H1 (cell line): ENCODE measurements at regions not wholly inside any gene's neighbourhood (a gene's known extent, or its start where the extent isn't known, plus 50 kb on each side); places are given as distances from the start of the nearest gene placed in this dataset.

Experiments
- CTCF ChIA-PET: fragments of 300-600 bp; sonication (Branson Sonifier 250); formaldehyde crosslinking; loops from one replicate; lab custom pipeline; 2021; ENCODE audit not compliant: partially characterized antibody; lab: Charles Lee
- POLR2A ChIA-PET: fragments of 300-600 bp; sonication (Branson Sonifier 250); formaldehyde crosslinking; loops from one replicate; lab custom pipeline; 2021; ENCODE audit warnings: inconsistent platforms; ENCODE audit not compliant: partially characterized antibody; lab: Charles Lee
- DNase-seq, 2 experiments: peaks; one replicate each; pipeline versions ENCODE4 v3.0.0 to v3.0.0-alpha.2; 2010 to 2022; ENCODE audit warnings: low spot score in 2 of 2, low read depth in 1 of 2, mixed read lengths in 1 of 2
- FAIRE-seq: peaks from 2 replicates; lab custom pipeline; 2011; peaks lifted over from hg19 to GRCh38; lab: Jason Lieb, UNC
- H2AFZ ChIP-seq: 2 replicates; pipeline ENCODE4 v1.8.1; 2012; ENCODE audit warnings: low read length, inconsistent platforms
- H2AK5ac ChIP-seq: 2 replicates; pipeline ENCODE4 v1.6.1; 2013; ENCODE audit warnings: low read depth, low read length
- H2BK120ac ChIP-seq: replicated peaks from 2 replicates; pipeline ENCODE3; 2013; ENCODE audit warnings: low read depth, low read length, inconsistent platforms
- H2BK12ac ChIP-seq: 2 replicates; pipeline ENCODE4 v1.6.1; 2013; ENCODE audit warnings: low read depth, low read length
- H2BK15ac ChIP-seq: 2 replicates; pipeline ENCODE4 v1.6.1; 2013; ENCODE audit warnings: low read length
- H2BK20ac ChIP-seq: 2 replicates; pipeline ENCODE4 v1.6.1; 2013; ENCODE audit warnings: low read length
- H2BK5ac ChIP-seq: 2 replicates; pipeline ENCODE4 v1.6.1; 2013; ENCODE audit warnings: low read depth, low read length
- H3K14ac ChIP-seq: 2 replicates; pipeline ENCODE4 v1.6.1; 2013; ENCODE audit warnings: inconsistent platforms; ENCODE audit not compliant: insufficient read length
- H3K18ac ChIP-seq: 2 replicates; pipeline ENCODE4 v1.6.1; 2013; ENCODE audit warnings: low read length; ENCODE audit errors: extremely low read depth
- H3K23ac ChIP-seq: 2 replicates; pipeline ENCODE4 v1.6.1; 2013; ENCODE audit warnings: inconsistent platforms; ENCODE audit not compliant: insufficient read length
- H3K23me2 ChIP-seq: 2 replicates; pipeline ENCODE4 v1.6.1; 2013; ENCODE audit warnings: low read depth, low read length
- H3K27ac ChIP-seq: 2 replicates; pipeline ENCODE4 v1.6.1; 2011; ENCODE audit warnings: low read depth, low read length, inconsistent platforms
- H3K27me3 ChIP-seq, 4 experiments: replicated peaks in 1 of 4; 1 replicate in 1 of 4; 2 replicates in 3 of 4; pipeline versions ENCODE4 v1.6.1 to v1.8.1; 2011 to 2013; ENCODE audit warnings: low read length in 3 of 4, mild to moderate bottlenecking in 3 of 4, inconsistent platforms in 2 of 4, mixed read lengths in 2 of 4, moderate library complexity in 1 of 4; ENCODE audit not compliant: control insufficient read depth in 3 of 4, insufficient read depth in 3 of 4; ENCODE audit errors: extremely low read depth in 1 of 4
- H3K36me3 ChIP-seq, 4 experiments: 2 replicates each; pipeline versions ENCODE4 v1.6.1 to v1.8.1; 2011 to 2013; ENCODE audit warnings: mild to moderate bottlenecking in 4 of 4, low read length in 3 of 4, moderate library complexity in 2 of 4, control low read depth in 1 of 4, inconsistent platforms in 1 of 4; ENCODE audit not compliant: insufficient read depth in 4 of 4, control insufficient read depth in 2 of 4
- H3K4ac ChIP-seq: replicated peaks from 2 replicates; pipeline ENCODE3; 2013; ENCODE audit warnings: low read length, low read depth, mixed read lengths, inconsistent platforms; ENCODE audit not compliant: insufficient read length
- H3K4me1 ChIP-seq, 4 experiments: replicated peaks in 1 of 4; 1 replicate in 1 of 4; 2 replicates in 3 of 4; pipeline versions ENCODE4 v1.6.1 to v1.8.1; 2011 to 2013; ENCODE audit warnings: low read length in 3 of 4, inconsistent platforms in 2 of 4, mixed read lengths in 1 of 4; ENCODE audit not compliant: insufficient read depth in 4 of 4, control insufficient read depth in 3 of 4
- H3K4me2 ChIP-seq, 2 experiments: 2 replicates each; pipeline versions ENCODE4 v1.6.1 to v1.8.1; 2011 to 2013; ENCODE audit warnings: low read depth in 2 of 2, low read length in 2 of 2, control low read depth in 1 of 2, inconsistent platforms in 1 of 2, mild to moderate bottlenecking in 1 of 2; ENCODE audit not compliant: insufficient read depth in 1 of 2
- H3K4me3 ChIP-seq, 4 experiments: fragments of 200-600, 300-600 bp in 1 of 4; sonication (generic), shearing (Covaris generic), sonication (Bioruptor Twin) in 1 of 4; 2 replicates each; pipeline versions ENCODE4 v1.5.1 to v1.8.1; 2011 to 2016; ENCODE audit warnings: low read length in 4 of 4, low read depth in 3 of 4, control low read depth in 2 of 4, inconsistent platforms in 2 of 4, mild to moderate bottlenecking in 2 of 4, mixed read lengths in 1 of 4, moderate library complexity in 1 of 4; ENCODE audit not compliant: insufficient read depth in 2 of 4; ENCODE audit errors: extremely low read depth in 1 of 4
- H3K56ac ChIP-seq: replicated peaks from 2 replicates; pipeline ENCODE3; 2013; ENCODE audit warnings: low read depth, mild to moderate bottlenecking, mixed read lengths, low read length, inconsistent platforms; ENCODE audit not compliant: insufficient read length
- H3K79me1 ChIP-seq: 2 replicates; pipeline ENCODE4 v1.6.1; 2013; ENCODE audit warnings: low read depth, low read length, control low read depth
- H3K79me2 ChIP-seq, 2 experiments: 2 replicates each; pipeline versions ENCODE4 v1.6.1 to v1.8.1; 2012 to 2013; ENCODE audit warnings: low read length in 2 of 2, mild to moderate bottlenecking in 2 of 2, inconsistent platforms in 1 of 2; ENCODE audit not compliant: insufficient read depth in 2 of 2, control insufficient read depth in 1 of 2
- H3K9ac ChIP-seq, 4 experiments: replicated peaks in 1 of 4; 1 replicate in 1 of 4; 2 replicates in 3 of 4; pipeline versions ENCODE4 v1.6.1 to v1.8.1; 2011 to 2013; ENCODE audit warnings: low read depth in 3 of 4, low read length in 3 of 4, control low read depth in 2 of 4, mild to moderate bottlenecking in 2 of 4, moderate library complexity in 2 of 4, inconsistent platforms in 1 of 4; ENCODE audit errors: extremely low read depth in 1 of 4
- H3K9me3 ChIP-seq, 2 experiments: 2 replicates each; pipeline versions ENCODE4 v1.6.1 to v1.8.1; 2012 to 2013; ENCODE audit warnings: mild to moderate bottlenecking in 2 of 2, moderate library complexity in 2 of 2, control low read depth in 1 of 2, inconsistent platforms in 1 of 2, low read depth in 1 of 2, low read length in 1 of 2, mixed read lengths in 1 of 2; ENCODE audit not compliant: insufficient read depth in 2 of 2
- H4K20me1 ChIP-seq, 2 experiments: replicated peaks in 1 of 2; 2 replicates each; pipeline versions ENCODE3 to v1.8.1; 2011 to 2013; ENCODE audit warnings: inconsistent platforms in 2 of 2, low read length in 2 of 2, mild to moderate bottlenecking in 1 of 2; ENCODE audit not compliant: insufficient read depth in 2 of 2, control insufficient read depth in 1 of 2
- H4K5ac ChIP-seq: 2 replicates; pipeline ENCODE4 v1.6.1; 2013; ENCODE audit warnings: low read length, low read depth, mixed read lengths, inconsistent platforms; ENCODE audit not compliant: insufficient read length
- H4K8ac ChIP-seq: 2 replicates; pipeline ENCODE4 v1.8.0; 2013; ENCODE audit warnings: mild to moderate bottlenecking, moderate library complexity, low read length, inconsistent platforms; ENCODE audit not compliant: insufficient read depth; ENCODE audit errors: extremely low read depth
- H4K91ac ChIP-seq: replicated peaks from 2 replicates; pipeline ENCODE3; 2013; ENCODE audit warnings: low read length, mixed read lengths, inconsistent platforms; ENCODE audit not compliant: insufficient read length
- ATF2 ChIP-seq: IDR thresholded peaks from 2 replicates; pipeline ENCODE4 v1.6.1; 2012; ENCODE audit warnings: low read length, inconsistent platforms
- CEBPB ChIP-seq: IDR thresholded peaks from 2 replicates; pipeline ENCODE4 v1.6.1; 2012; ENCODE audit warnings: low read depth, low read length
- CHD2 ChIP-seq: IDR thresholded peaks from 2 replicates; pipeline ENCODE4 v1.6.1; 2012; ENCODE audit warnings: low read length, improper control_type of control experiment
- GTF2F1 ChIP-seq: IDR thresholded peaks from 2 replicates; pipeline ENCODE4 v1.6.1; 2012; ENCODE audit warnings: low read depth, low read length, improper control_type of control experiment, borderline replicate concordance
- PHF8 ChIP-seq: fragments of 200-600 bp; sonication (generic); conservative IDR thresholded peaks from 2 replicates; pipeline ENCODE4 v1.7.1; 2012; ENCODE audit warnings: low read depth, mild to moderate bottlenecking, inconsistent platforms, low read length, moderate library complexity
- RFX5 ChIP-seq: IDR thresholded peaks from 2 replicates; pipeline ENCODE4 v1.6.1; 2011; ENCODE audit warnings: low read depth, low read length, improper control_type of control experiment, borderline replicate concordance
- SIN3A ChIP-seq, 2 experiments: IDR thresholded peaks in 1 of 2; conservative IDR thresholded peaks in 1 of 2; 2 replicates each; pipeline ENCODE4 v1.6.1; 2011 to 2012; ENCODE audit warnings: low read length in 2 of 2, improper control_type of control experiment in 1 of 2, low read depth in 1 of 2, mild to moderate bottlenecking in 1 of 2
- SP1 ChIP-seq: IDR thresholded peaks from 2 replicates; pipeline ENCODE4 v1.6.1; 2011; ENCODE audit warnings: low read depth, low read length
- TAF7 ChIP-seq: optimal IDR thresholded peaks from 2 replicates; pipeline ENCODE3; 2011; ENCODE audit warnings: low read depth, mild to moderate bottlenecking, inconsistent platforms, low read length, moderate library complexity, borderline replicate concordance
- YY1 ChIP-seq: IDR thresholded peaks from 2 replicates; pipeline ENCODE4 v1.6.1; 2011; ENCODE audit warnings: low read depth, mild to moderate bottlenecking, low read length

GRCh38 chr12:40614923-40615322 is 77.3 kb upstream of the CNTN1 start:
- Histone ChIP-seq H2AK5ac (no peak overlapping the region), H3K4me3 (no peak overlapping the region), H3K23me2 (no peaks in the 10 kb centered on the region), H3K14ac (no peak overlapping the region), H3K4ac (no peak overlapping the region), H3K9me3 (no peaks in the 10 kb centered on the region), H3K9ac (no peak overlapping the region), H2BK12ac (no peak overlapping the region), H3K23ac (no peak overlapping the region), H4K20me1 (no peaks in the 10 kb centered on the region), H3K4me1 (no peaks in the 10 kb centered on the region), H3K79me1 (no peaks in the 10 kb centered on the region), H2BK5ac (no peak overlapping the region), H2BK15ac (no peak overlapping the region), H3K79me2 (no peaks in the 10 kb centered on the region), H3K18ac (no peak overlapping the region), H2AFZ (no peak overlapping the region), H3K27ac (no peak overlapping the region), H4K91ac (no peak overlapping the region), H2BK120ac (no peak overlapping the region), H4K5ac (no peak overlapping the region), H3K56ac (no peak overlapping the region), H3K27me3 (no peaks in the 10 kb centered on the region), H4K8ac (no peak overlapping the region), H3K36me3 (no peaks in the 10 kb centered on the region), H3K4me2 (no peak overlapping the region), H2BK20ac (no peak overlapping the region)
- FAIRE-seq, result no peak
- ChIA-PET POLR2A (no interaction called here), CTCF (no interaction called here)
- DNase-seq, result no peak
- TF ChIP-seq ATF2 (no peak), YY1 (no peak), GTF2F1 (no peak), SIN3A (conservative IDR thresholded peaks at IDR 0.05 in 1 of 2, IDR thresholded peaks at IDR 0.05 in 1 of 2; ENCODE audit: low read depth in 1 of 2, low read length in 2 of 2) (no peak), TAF7 (no peak), SP1 (no peak), RFX5 (no peak), CHD2 (no peak), PHF8 (no peak), CEBPB (no peak)
